Keratinocyte (primary cell): ENCODE measurements at regions not wholly inside any gene's neighbourhood (a gene's known extent, or its start where the extent isn't known, plus 50 kb on each side); places are given as distances from the start of the nearest gene placed in this dataset.

Experiments used
- DNase-seq: peaks from one replicate; pipeline ENCODE4 v3.0.0-alpha.2; 2011; ENCODE audit warnings: low read depth, missing footprints, low spot score
- FAIRE-seq: peaks from 2 replicates; lab custom pipeline; 2011; peaks lifted over from hg19 to GRCh38; lab: Jason Lieb, UNC
- H2AFZ ChIP-seq: 2 replicates; pipeline ENCODE4 v1.6.0; 2012; ENCODE audit warnings: low read length, control low read depth, inconsistent platforms; ENCODE audit not compliant: control insufficient read depth
- H3K27ac ChIP-seq: 2 replicates; pipeline ENCODE4 v1.5.1; 2011; ENCODE audit warnings: low read length; ENCODE audit not compliant: control insufficient read depth, insufficient read depth
- H3K27me3 ChIP-seq: 3 replicates; pipeline ENCODE4 v1.6.0; 2011; ENCODE audit warnings: low read length; ENCODE audit not compliant: control insufficient read depth, insufficient read depth; ENCODE audit errors: extremely low read depth
- H3K36me3 ChIP-seq, 2 experiments: 2 replicates in 1 of 2; 3 replicates in 1 of 2; pipeline ENCODE4 v1.5.1; 2011; ENCODE audit warnings: low read length in 2 of 2, mild to moderate bottlenecking in 1 of 2; ENCODE audit not compliant: control insufficient read depth in 2 of 2, insufficient read depth in 2 of 2; ENCODE audit errors: extremely low read depth in 1 of 2
- H3K4me1 ChIP-seq: 3 replicates; pipeline ENCODE4 v1.5.1; 2011; ENCODE audit warnings: low read length; ENCODE audit not compliant: control insufficient read depth, insufficient read depth; ENCODE audit errors: extremely low read depth
- H3K4me2 ChIP-seq: 3 replicates; pipeline ENCODE4 v1.6.0; 2011; ENCODE audit warnings: low read depth, low read length; ENCODE audit not compliant: control insufficient read depth, insufficient read depth; ENCODE audit errors: extremely low read depth
- H3K4me3 ChIP-seq, 3 experiments: fragments of 200-600 bp in 1 of 3; sonication (generic) in 1 of 3; 2 replicates in 2 of 3; 3 replicates in 1 of 3; pipeline ENCODE4 v1.5.1; 2011 to 2016; ENCODE audit warnings: low read length in 3 of 3, mild to moderate bottlenecking in 3 of 3, control low read depth in 2 of 3, inconsistent platforms in 1 of 3, low read depth in 1 of 3, mixed read lengths in 1 of 3, mixed run types in 1 of 3, moderate library complexity in 1 of 3; ENCODE audit not compliant: control insufficient read depth in 2 of 3, insufficient read depth in 2 of 3; ENCODE audit errors: extremely low read depth in 1 of 3
- H3K79me2 ChIP-seq: 2 replicates; pipeline ENCODE4 v1.6.0; 2012; ENCODE audit warnings: low read length; ENCODE audit not compliant: control insufficient read depth, insufficient read depth
- H3K9ac ChIP-seq: 3 replicates; pipeline ENCODE4 v1.6.0; 2011; ENCODE audit warnings: low read length; ENCODE audit not compliant: control insufficient read depth, insufficient read depth; ENCODE audit errors: extremely low read depth
- H3K9me1 ChIP-seq: 3 replicates; pipeline ENCODE4 v1.6.0; 2011; ENCODE audit warnings: low read length; ENCODE audit not compliant: control insufficient read depth, insufficient read depth; ENCODE audit errors: extremely low read depth
- H3K9me3 ChIP-seq: 2 replicates; pipeline ENCODE4 v1.5.1; 2012; ENCODE audit warnings: low read depth, low read length; ENCODE audit not compliant: control insufficient read depth
- H4K20me1 ChIP-seq: 3 replicates; pipeline ENCODE4 v1.6.0; 2011; ENCODE audit warnings: low read length; ENCODE audit not compliant: control insufficient read depth, insufficient read depth; ENCODE audit errors: extremely low read depth
- CTCF ChIP-seq, 3 experiments: IDR thresholded peaks in 1 of 3; conservative IDR thresholded peaks in 1 of 3; optimal IDR thresholded peaks in 1 of 3; 2 replicates in 2 of 3; 3 replicates in 1 of 3; pipeline versions ENCODE3 to v1.5.1; 2011; ENCODE audit warnings: low read length in 3 of 3, mild to moderate bottlenecking in 3 of 3, moderate library complexity in 2 of 3, control low read depth in 1 of 3, inconsistent platforms in 1 of 3; ENCODE audit not compliant: insufficient read depth in 2 of 3; ENCODE audit errors: extremely low read depth in 1 of 3
- EZH2 ChIP-seq: IDR thresholded peaks from one replicate; pipeline ENCODE4 v1.6.1; 2012; ENCODE audit warnings: inconsistent platforms, mild to moderate bottlenecking, low read length, moderate library complexity
- dilution Hi-C: fragments of 300-500 bp; cut with MboI; formaldehyde crosslinking; loops from one replicate; pipeline ENCODE4 v1.7.0; 2020; ENCODE audit warnings: low sequenced_read_pairs; ENCODE audit not compliant: extremely low pct_ligation_motif_present

GRCh38 chr6:134543128-134543527 lies 225.2 kb upstream of the SGK1 start:
- no peak overlapping the region for H2AFZ ChIP-seq
- no peaks in the 10 kb centered on the region for H3K4me1 ChIP-seq
- no peak overlapping the region for H3K4me2 ChIP-seq
- no peaks in the 10 kb centered on the region for H3K79me2 ChIP-seq
- H3K9me3 ChIP-seq = no peaks in the 10 kb centered on the region
- no peaks in the 10 kb centered on the region for H3K27me3 ChIP-seq
- TF ChIP-seq EZH2 (no peak), CTCF (optimal IDR thresholded peaks at IDR 0.05 in 1 of 3, IDR thresholded peaks at IDR 0.05 in 1 of 3, conservative IDR thresholded peaks at IDR 0.05 in 1 of 3; ENCODE audit: extremely low read depth in 1 of 3, insufficient read depth in 2 of 3, low read length in 3 of 3) (no peak)
- no peaks in the 10 kb centered on the region for H3K36me3 ChIP-seq
- H3K27ac ChIP-seq = no peak overlapping the region
- no peak for DNase-seq
- H4K20me1 ChIP-seq = no peaks in the 10 kb centered on the region
- no peaks in the 10 kb centered on the region for H3K9me1 ChIP-seq
- no peak overlapping the region for H3K4me3 ChIP-seq
- H3K9ac ChIP-seq = no peak overlapping the region
- no peak for FAIRE-seq
- dilution Hi-C loops = no loop called here

GRCh38 chr6:134541001-134541400 lies 223.1 kb upstream of the SGK1 start:
- H3K27ac ChIP-seq = no peak overlapping the region
- dilution Hi-C loops = no loop called here

More at GRCh38 chr6:134541001-134541400, 223.1 kb upstream of the SGK1 start:
- no peaks in the 10 kb centered on the region for H3K27me3 ChIP-seq
- no peaks in the 10 kb centered on the region for H3K9me3 ChIP-seq
- H2AFZ ChIP-seq = no peak overlapping the region
- H3K9me1 ChIP-seq = no peaks in the 10 kb centered on the region
- H3K4me2 ChIP-seq = no peak overlapping the region
- DNase-seq = no peak
- H4K20me1 ChIP-seq = no peaks in the 10 kb centered on the region
- no peaks in the 10 kb centered on the region for H3K79me2 ChIP-seq
- H3K9ac ChIP-seq = no peak overlapping the region
- H3K4me3 ChIP-seq = no peak overlapping the region
- peaks cover 12% of the 10 kb centered on the region for H3K4me1 ChIP-seq
- peak; percentile 51 for FAIRE-seq
- TF ChIP-seq EZH2 (no peak), CTCF (optimal IDR thresholded peaks at IDR 0.05 in 1 of 3, IDR thresholded peaks at IDR 0.05 in 1 of 3, conservative IDR thresholded peaks at IDR 0.05 in 1 of 3; ENCODE audit: extremely low read depth in 1 of 3, insufficient read depth in 2 of 3, low read length in 3 of 3) (no peak)
- no peaks in the 10 kb centered on the region for H3K36me3 ChIP-seq
